ENCODE measurements at regions not wholly inside any gene's neighbourhood (a gene's known extent, or its start where the extent isn't known, plus 50 kb on each side); places are given as distances from the start of the nearest gene placed in this dataset.
"Not testable (repeated sequence)": the region's sequence is repeated elsewhere in the genome, so short reads cannot be mapped to it uniquely, and the experiment has no call there.

GRCh38 chr9:31590091-31590490 lies 794.4 kb upstream of the ACO1 start:
- DNase-seq, result no peak

DNA sequence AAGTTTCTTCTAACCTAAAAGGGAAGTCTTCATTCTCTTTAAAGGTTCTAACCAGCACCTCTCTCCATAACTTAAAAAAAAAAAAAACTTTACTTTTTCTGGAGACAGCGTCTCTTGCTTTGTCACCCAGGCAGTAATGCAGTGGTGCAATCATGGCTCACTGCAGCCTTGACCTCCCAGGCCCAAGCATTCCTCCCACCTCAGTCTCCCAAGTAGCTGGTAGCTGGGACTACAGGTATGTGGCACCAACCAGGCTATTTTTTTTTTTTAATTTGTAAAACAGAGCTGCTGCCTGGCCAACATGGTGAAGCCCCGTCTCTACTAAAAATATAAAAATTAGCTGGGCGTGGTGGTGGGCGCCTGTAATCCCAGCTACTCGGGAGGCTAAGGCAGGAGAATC lies 787.4 kb upstream of the ACO1 start:
- not testable (repeated sequence) for DNase-seq

DNA sequence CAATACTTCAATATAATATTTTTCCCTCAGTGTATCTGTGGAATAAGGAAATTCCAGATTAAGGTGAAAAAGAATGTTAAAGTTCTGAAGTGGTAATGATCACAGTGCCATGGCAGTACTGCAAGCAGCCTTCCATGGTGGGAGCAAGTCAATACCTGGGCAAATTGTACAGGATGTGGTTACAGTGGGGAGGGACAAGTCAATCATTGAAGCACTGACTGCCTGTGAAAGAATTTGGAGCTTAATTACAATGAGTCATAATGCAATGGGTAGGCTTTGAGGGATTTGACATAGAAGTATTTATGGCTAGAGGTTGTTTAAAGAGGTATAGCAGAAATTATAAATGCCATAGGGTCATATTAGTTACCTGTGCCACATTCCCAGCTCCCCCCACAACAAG lies 786.5 kb upstream of the ACO1 start:
- DNase-seq, result no peak

GRCh38 chr9:31601666-31602065 lies 782.8 kb upstream of the ACO1 start:
- no peak for DNase-seq

DNA sequence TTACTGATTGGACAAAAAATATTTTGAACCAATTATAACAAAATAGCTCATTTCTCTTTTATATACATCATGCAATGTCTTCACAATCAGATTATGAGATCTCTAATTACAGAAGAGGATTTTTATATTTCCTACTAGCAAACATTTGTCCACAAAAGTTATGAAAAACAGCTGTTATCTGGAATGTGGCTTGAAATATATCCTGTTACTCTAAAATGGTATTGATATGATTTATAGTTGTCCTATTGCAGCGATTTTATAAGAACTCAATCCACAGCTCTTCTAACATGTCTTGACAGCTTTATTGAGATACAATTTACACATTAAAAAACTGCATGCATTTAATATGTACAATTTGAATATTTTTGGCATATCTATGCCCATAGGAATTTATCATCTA lies 779.9 kb upstream of the ACO1 start:
- DNase-seq, result no peak

- no peak for DNase-seq
These were observed 779.3 kb upstream of the ACO1 start for GRCh38 chr9:31605164-31605563.

DNA sequence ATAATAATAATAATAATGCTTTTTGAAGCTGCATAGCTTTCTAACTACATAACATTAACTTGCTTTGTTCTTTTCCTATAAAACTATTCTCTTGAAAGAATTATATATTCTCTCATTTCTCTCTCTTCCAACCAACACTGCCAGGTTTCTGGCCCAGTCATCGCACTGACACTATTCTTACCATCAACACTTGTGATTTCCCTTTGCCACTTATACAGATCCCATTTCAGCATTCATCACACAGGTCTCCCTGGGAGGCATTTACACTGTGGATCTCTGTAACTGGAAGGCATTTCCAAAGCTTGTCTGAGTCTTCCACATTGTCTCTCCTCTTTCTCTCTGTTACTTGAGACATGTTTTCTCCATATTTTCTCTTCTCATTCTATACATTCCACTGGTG lies 777.8 kb upstream of the ACO1 start:
- DNase-seq, result no peak

DNA sequence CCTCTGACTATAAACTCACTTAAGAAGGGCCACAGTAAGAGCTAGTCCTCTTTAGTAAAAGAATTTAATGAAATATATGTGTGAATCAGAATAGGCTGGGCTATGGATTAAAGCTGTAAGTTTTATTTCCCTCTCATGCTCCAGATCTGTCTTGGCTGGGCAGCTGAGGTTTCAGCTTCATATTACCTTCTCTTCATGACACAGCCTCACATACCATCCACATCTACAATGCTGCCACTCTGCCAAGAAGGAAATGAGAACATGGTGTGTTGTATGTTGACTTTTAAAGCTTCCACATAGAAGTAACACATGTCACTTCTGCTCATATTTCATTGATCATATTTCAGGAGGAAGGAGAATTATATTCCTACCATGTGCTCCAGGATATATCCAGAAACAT lies 776.0 kb upstream of the ACO1 start:
- no peak for DNase-seq

DNA sequence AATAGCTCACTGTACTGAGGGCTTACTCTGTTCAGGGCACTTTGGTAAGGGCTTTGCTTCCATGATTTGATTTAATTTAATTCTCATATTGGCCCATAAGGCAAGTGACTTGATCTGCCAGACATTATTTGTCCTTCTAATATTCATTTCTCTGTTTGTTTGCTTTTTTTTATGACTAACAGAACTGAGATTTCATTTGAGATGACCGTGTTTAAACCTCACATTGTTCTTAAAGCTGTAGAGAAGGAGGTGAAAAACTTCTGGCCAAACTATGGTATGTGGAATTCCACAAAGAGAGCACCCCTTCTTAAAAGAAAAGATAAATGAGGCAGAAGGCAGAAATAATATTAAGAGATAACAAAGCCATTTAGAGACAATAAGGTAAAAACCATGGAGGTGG lies 775.6 kb upstream of the ACO1 start:
- no peak for DNase-seq

GRCh38 chr9:31612336-31613030 lies 772.0 kb upstream of the ACO1 start:
- DNase-seq, result no peak

- DNase-seq, result no peak
These were observed 768.5 kb upstream of the ACO1 start for GRCh38 chr9:31615966-31616365.

DNA sequence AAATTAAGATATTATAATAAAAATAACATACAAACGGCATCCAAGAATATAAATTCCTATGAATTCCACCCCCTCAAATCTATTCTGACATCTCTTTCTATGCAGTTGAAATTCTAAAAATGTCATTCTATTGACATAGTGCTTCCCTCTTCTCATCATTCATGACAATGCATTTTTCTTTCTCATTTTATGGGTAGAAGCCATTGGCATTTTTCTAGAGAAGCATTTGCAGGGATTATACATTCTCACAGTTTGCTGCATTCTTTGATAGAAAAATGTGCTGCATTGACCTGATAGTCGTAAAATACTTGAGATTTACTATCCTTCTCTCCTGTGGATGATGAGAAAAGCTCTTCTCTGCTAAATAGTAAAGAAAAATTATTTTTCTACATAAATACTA lies 760.9 kb upstream of the ACO1 start:
- no peak for DNase-seq

GRCh38 chr9:31629292-31629691 lies 755.2 kb upstream of the ACO1 start:
- DNase-seq, result no peak

DNA sequence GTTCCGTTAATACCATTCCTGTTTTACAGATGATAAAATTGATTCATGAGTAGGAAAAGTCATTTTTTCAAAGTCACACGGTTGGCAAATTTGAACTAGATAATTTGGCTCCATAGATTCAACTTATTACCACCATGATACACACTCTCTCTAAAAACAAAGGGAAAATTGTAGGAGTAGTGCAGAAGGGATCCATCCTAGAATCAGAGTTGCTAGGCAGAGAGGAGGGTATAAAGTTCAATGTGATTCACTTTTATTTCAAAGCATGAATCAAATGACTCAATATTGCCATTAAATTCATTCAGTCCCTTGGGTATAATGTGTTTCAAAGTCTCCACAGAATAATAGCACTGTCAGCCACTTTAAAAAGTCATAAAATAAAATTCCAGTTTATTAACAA lies 747.2 kb upstream of the ACO1 start:
- no peak for DNase-seq

GRCh38 chr9:31637861-31638260 lies 746.6 kb upstream of the ACO1 start:
- no peak for DNase-seq

DNA sequence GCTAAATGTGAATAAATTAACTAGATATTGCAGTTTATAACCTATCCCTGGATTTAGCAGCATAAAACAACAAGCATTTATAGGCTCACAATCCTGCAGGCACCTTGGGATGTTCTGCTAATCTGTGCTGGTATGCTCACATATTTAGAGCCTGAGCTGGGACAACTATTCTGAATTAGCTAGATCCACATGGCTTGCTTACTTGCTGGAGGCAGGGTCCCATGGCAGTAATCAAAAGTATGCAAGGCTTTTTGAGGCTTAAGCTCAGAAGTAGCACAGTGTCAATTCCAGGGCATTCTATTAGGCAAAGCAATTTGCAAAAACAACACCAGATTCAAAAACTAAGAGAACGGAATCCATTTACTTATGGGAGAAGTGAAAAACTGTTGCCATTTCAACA lies 745.0 kb upstream of the ACO1 start:
- no peak for DNase-seq

GRCh38 chr9:31669311-31669710 lies 715.1 kb upstream of the ACO1 start:
- no peak for DNase-seq

- DNase-seq, result peak; percentile 5
These were observed 713.4 kb upstream of the ACO1 start for GRCh38 chr9:31671011-31671410.

GRCh38 chr9:31674264-31674663 lies 710.2 kb upstream of the ACO1 start:
- DNase-seq, result no peak

GRCh38 chr9:31677415-31677814 lies 707.0 kb upstream of the ACO1 start:
- no peak for DNase-seq

DNA sequence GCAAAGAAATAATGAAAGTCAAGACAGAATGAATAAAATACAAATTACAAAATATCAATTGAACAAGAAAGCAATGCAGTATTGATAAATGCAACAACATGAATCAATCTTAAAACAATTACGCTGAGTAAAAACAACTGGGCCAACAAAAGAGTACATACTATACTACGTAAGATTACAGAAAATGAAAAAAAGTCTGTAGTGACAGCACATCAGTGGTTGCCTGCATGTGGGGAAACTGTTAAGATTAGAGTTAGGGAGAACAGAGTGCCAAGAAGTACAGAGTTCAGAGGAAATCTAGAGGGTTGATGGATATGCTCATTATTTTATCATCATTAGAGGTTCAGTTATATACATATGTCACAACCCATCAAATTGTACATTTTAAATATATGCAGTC lies 706.6 kb upstream of the ACO1 start:
- DNase-seq, result no peak

DNA sequence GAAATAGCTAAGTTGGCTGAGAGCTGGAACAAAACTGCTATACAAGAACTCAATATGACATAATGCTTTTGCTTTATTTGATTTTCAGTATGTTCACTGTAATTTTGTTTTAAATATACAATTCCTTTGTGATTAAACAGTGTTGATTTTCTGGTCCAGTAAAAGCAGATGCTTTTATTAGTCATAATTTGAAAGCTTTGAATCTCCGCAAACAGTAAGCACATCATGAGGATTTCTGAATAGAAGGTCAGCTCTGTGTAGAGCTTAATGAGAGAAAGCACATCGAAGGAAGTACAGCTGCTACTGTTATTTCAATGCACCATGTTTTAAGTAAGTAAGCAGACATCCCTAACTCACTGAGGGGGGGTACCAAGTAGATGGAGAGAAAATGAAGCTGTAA lies 701.3 kb upstream of the ACO1 start:
- no peak for DNase-seq

DNA sequence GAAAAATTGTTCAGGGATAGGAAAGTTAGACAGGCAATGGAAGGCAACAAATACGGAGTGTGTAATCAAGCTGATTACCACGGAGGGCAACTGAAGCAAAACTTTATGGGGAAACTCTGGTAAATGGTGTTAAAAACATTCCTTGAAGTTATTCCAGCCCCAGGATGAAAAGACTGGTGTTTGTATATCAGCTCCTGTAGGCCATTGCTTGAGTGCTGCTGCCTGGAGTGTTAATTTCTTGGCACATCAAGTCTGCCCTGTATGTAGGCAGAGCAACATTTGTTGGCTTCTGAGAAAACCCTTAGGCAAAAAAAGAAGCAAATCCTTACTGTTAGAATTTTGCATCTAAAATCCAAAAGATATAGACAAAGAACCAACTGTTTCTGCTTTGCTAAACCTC lies 686.5 kb upstream of the ACO1 start:
- DNase-seq, result no peak

DNA sequence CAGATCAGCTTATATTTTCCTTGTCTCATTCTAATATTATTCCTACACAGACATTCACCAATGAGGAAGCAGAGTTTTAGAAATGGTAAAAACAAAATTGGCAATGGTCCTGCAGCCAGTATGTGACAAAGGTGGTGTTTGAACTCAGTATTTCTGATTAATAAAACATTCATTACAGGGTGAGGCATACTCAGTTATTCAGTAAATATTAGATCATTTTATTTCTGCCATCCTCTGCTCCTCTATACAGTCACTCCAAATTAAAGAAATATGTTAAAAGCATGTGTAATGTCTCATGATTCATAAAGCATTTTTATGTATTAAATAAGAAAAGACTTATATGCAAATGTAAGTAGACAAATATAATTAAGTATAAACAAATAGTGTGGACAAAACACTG lies 684.6 kb upstream of the ACO1 start:
- no peak for DNase-seq

DNA sequence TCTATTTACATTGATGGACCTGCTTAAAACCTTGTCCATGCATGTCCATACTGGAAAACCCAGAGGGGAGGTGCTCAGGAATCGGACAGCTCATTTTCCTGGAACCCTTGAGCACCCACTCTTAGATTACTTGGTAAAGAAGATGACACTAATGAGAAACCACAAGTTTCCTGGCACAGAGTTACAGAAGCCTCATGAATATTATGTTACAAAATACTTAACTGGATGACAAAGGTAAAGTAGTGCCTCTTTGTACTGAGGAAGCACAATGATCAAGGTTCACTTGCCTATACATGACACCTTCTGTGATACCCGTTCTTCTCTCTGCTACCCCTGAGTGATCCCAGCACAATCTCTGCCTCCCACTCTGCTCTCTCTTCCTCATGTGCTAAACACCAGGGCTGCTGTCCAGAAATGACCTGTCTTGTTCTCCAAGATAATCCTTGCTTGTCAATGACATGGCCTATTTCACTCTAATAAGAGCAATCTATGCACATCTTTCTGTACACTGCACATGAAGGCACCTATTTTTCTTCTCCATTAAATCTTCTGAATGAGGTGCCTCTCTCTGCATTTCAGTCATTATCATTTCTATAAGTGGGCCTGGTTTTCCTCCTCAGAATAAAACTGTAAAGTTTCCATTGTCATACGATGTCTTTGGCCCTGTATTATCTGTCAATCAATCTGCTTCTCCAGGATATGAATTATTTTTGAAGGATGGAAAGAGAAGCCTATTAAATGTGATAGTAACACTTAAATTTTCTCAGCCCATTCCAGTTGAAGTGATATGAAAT lies 684.0 kb upstream of the ACO1 start:
- DNase-seq, result peak; percentile 9
